Neural progenitor cell (in vitro differentiated cells): ENCODE measurements at regions not wholly inside any gene's neighbourhood (a gene's known extent, or its start where the extent isn't known, plus 50 kb on each side); places are given as distances from the start of the nearest gene placed in this dataset.

ENCODE experiments used
- DNase-seq: peaks from one replicate; pipeline ENCODE4 v3.0.0-alpha.2; 2016; ENCODE audit warnings: low spot score
- H2AFZ ChIP-seq: fragments of 200-600 bp; sonication (generic); replicated peaks from 2 replicates; pipeline ENCODE4 v1.6.1; 2016; ENCODE audit warnings: antibody characterized with exemption
- H3F3A ChIP-seq: fragments of 200-600 bp; sonication (generic); 2 replicates; pipeline ENCODE4 v1.6.1; 2016; ENCODE audit warnings: antibody characterized with exemption, low read depth
- H3K27ac ChIP-seq: fragments of 200-600 bp; sonication (generic); 2 replicates; pipeline ENCODE4 v1.5.1; 2016; ENCODE audit warnings: mild to moderate bottlenecking
- H3K27me3 ChIP-seq: fragments of 200-600 bp; sonication (generic); 2 replicates; pipeline ENCODE4 v1.6.1; 2016; ENCODE audit warnings: mild to moderate bottlenecking, moderate library complexity
- H3K36me3 ChIP-seq: fragments of 200-600 bp; sonication (generic); 2 replicates; pipeline ENCODE4 v1.5.1; 2016
- H3K4me1 ChIP-seq: fragments of 200-600 bp; sonication (generic); 2 replicates; pipeline ENCODE4 v1.6.1; 2016; ENCODE audit warnings: mixed run types
- H3K4me2 ChIP-seq: fragments of 200-600 bp; sonication (generic); 2 replicates; pipeline ENCODE4 v1.6.1; 2016
- H3K4me3 ChIP-seq: fragments of 200-600 bp; sonication (generic); 2 replicates; pipeline ENCODE4 v1.5.1; 2016
- H3K79me2 ChIP-seq: fragments of 200-600 bp; sonication (generic); 2 replicates; pipeline ENCODE4 v1.6.1; 2016; ENCODE audit warnings: low read depth
- H3K9ac ChIP-seq: fragments of 200-600 bp; sonication (generic); 2 replicates; pipeline ENCODE4 v1.6.1; 2016
- H3K9me3 ChIP-seq: fragments of 200-600 bp; sonication (generic); 2 replicates; pipeline ENCODE4 v1.5.1; 2016; ENCODE audit warnings: low read depth
- H4K20me1 ChIP-seq: fragments of 200-600 bp; sonication (generic); 2 replicates; pipeline ENCODE4 v1.6.1; 2016; ENCODE audit warnings: low read depth
- H3K27ac Mint-ChIP-seq: 3 replicates; pipeline ENCODE4 v1.8.0; 2021; ENCODE audit warnings: mixed read lengths
- H3K27me3 Mint-ChIP-seq: 2 replicates; pipeline ENCODE4 v1.8.0; 2022; ENCODE audit warnings: low read depth, mild to moderate bottlenecking, inconsistent platforms, moderate library complexity, mixed read lengths; ENCODE audit not compliant: insufficient read depth
- H3K36me3 Mint-ChIP-seq: 3 replicates; pipeline ENCODE4 v1.8.0; 2021; ENCODE audit warnings: mixed read lengths
- H3K4me1 Mint-ChIP-seq: 3 replicates; pipeline ENCODE4 v1.8.0; 2021; ENCODE audit warnings: mixed read lengths
- H3K4me3 Mint-ChIP-seq: 3 replicates; pipeline ENCODE4 v1.8.0; 2021; ENCODE audit warnings: mild to moderate bottlenecking, moderate library complexity, mixed read lengths
- H3K9me3 Mint-ChIP-seq: 3 replicates; pipeline ENCODE4 v1.8.0; 2020; ENCODE audit warnings: mixed read lengths
- CTCF ChIP-seq: fragments of 200-600 bp; sonication (generic); IDR thresholded peaks from 2 replicates; pipeline ENCODE4 v1.5.1; 2017; ENCODE audit warnings: antibody characterized with exemption, mild to moderate bottlenecking
- EZH2 ChIP-seq: fragments of 200-600 bp; sonication (generic); IDR thresholded peaks from 2 replicates; pipeline ENCODE4 v1.6.1; 2017; ENCODE audit warnings: antibody characterized with exemption, mild to moderate bottlenecking, moderate library complexity
- EZH2phosphoT487 ChIP-seq: fragments of 200-600 bp; sonication (generic); IDR thresholded peaks from 2 replicates; pipeline ENCODE4 v1.6.1; 2017; ENCODE audit warnings: antibody characterized with exemption

DNA sequence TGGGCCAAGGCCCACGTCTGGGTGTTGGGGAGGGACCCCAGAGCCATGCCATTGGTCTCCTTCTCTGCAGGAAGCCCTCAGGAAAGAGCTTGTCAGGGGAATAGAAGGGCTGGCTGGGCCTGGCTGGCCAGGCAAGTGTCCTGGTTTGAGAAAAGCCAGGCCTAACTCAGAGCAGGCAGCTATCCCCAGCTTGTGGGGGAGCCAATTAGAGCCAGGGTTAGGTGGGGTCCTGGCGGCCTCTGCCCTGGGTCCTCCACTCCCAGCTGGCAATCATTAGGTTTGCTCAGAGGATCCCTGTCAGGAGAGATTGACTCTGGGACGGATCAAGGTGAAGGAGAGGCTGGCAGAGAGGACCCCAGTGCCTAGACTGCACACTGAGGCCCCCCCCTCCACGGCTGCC lies 64.8 kb downstream of the PJA1 start:
- H3K4me3 Mint-ChIP-seq: no peak overlapping the region
- Histone ChIP-seq H3K36me3 (no peaks in the 10 kb centered on the region), H3K4me1 (no peaks in the 10 kb centered on the region), H3K4me3 (no peak overlapping the region), H3K9me3 (no peaks in the 10 kb centered on the region), H3K4me2 (no peak overlapping the region), H3F3A (no peaks in the 10 kb centered on the region), H3K79me2 (no peaks in the 10 kb centered on the region), H4K20me1 (no peaks in the 10 kb centered on the region), H2AFZ (no peak overlapping the region), H3K27me3 (no peaks in the 10 kb centered on the region), H3K9ac (no peak overlapping the region), H3K27ac (no peak overlapping the region)
- H3K9me3 Mint-ChIP-seq: peaks cover 6% of the 10 kb centered on the region
- no peaks in the 10 kb centered on the region for H3K36me3 Mint-ChIP-seq
- H3K27ac Mint-ChIP-seq: no peak overlapping the region
- no peak for DNase-seq
- TF ChIP-seq EZH2phosphoT487 (no peak), CTCF (no peak), EZH2 (no peak)
- H3K27me3 Mint-ChIP-seq: peaks cover 4% of the 10 kb centered on the region
- H3K4me1 Mint-ChIP-seq: peaks cover 28% of the 10 kb centered on the region

GRCh38 chrX:69097451-69098236 lies 67.6 kb downstream of the PJA1 start:
- no peaks in the 10 kb centered on the region for H4K20me1 ChIP-seq
- no peaks in the 10 kb centered on the region for H3K36me3 ChIP-seq
- no peaks in the 10 kb centered on the region for H3F3A ChIP-seq
- no peak overlapping the region for H3K4me2 ChIP-seq
- no peaks in the 10 kb centered on the region for H3K27me3 ChIP-seq
- no peak for TF ChIP-seq EZH2phosphoT487
- TF ChIP-seq EZH2: no peak
- TF ChIP-seq CTCF: no peak
- Mint-ChIP-seq H3K4me1 (peaks cover 20% of the 10 kb centered on the region), H3K9me3 (peaks cover 5% of the 10 kb centered on the region), H3K27ac (no peak overlapping the region), H3K4me3 (no peak overlapping the region), H3K36me3 (no peaks in the 10 kb centered on the region), H3K27me3 (peaks cover 2% of the 10 kb centered on the region)
- DNase-seq: no peak
- no peaks in the 10 kb centered on the region for H3K9me3 ChIP-seq
- no peaks in the 10 kb centered on the region for H3K79me2 ChIP-seq
- no peaks in the 10 kb centered on the region for H3K4me1 ChIP-seq
- no peak overlapping the region for H3K9ac ChIP-seq
- H2AFZ ChIP-seq: no peak overlapping the region
- no peak overlapping the region for H3K4me3 ChIP-seq
- H3K27ac ChIP-seq: no peak overlapping the region

- no peak overlapping the region for H3K4me2 ChIP-seq
- H3K27ac ChIP-seq: no peak overlapping the region
- H3K36me3 ChIP-seq: no peaks in the 10 kb centered on the region
- no peaks in the 10 kb centered on the region for H3K27me3 ChIP-seq
- no peaks in the 10 kb centered on the region for H4K20me1 ChIP-seq
- no peaks in the 10 kb centered on the region for H3F3A ChIP-seq
- TF ChIP-seq EZH2phosphoT487: no peak
- no peak for TF ChIP-seq EZH2
- TF ChIP-seq CTCF: no peak
- H3K4me1 ChIP-seq: no peaks in the 10 kb centered on the region
- no peak overlapping the region for H3K4me3 ChIP-seq
- H3K9me3 ChIP-seq: no peaks in the 10 kb centered on the region
- no peak overlapping the region for H3K9ac ChIP-seq
- peaks cover 2% of the 10 kb centered on the region for H3K27me3 Mint-ChIP-seq
- H3K79me2 ChIP-seq: no peaks in the 10 kb centered on the region
- peaks cover 14% of the 10 kb centered on the region for H3K4me1 Mint-ChIP-seq
- H3K27ac Mint-ChIP-seq: no peak overlapping the region
- no peak overlapping the region for H2AFZ ChIP-seq
- no peak for DNase-seq
- no peaks in the 10 kb centered on the region for H3K36me3 Mint-ChIP-seq
- H3K9me3 Mint-ChIP-seq: peaks cover under 1% of the 10 kb centered on the region
- H3K4me3 Mint-ChIP-seq: no peak overlapping the region
Observed at GRCh38 chrX:69096963-69097362, 68.3 kb downstream of the PJA1 start.
